HCT116 (cell line): ENCODE measurements at regions not wholly inside any gene's neighbourhood (a gene's known extent, or its start where the extent isn't known, plus 50 kb on each side); places are given as distances from the start of the nearest gene placed in this dataset.

Experiments
- ATAC-seq: fragments of 200-7000 bp; cut with Tn5 transposase; 2 replicates; pipeline ENCODE4 v1.9.1; 2020; ENCODE audit warnings: mild to moderate bottlenecking, moderate library complexity
- BruUV-seq: library from RNA; stranded (reverse); fragments of 400-500 nt; replicated peaks from 2 replicates; lab custom pipeline; 2021; lab: Mats Ljungman, UMichigan
- CTCF ChIA-PET: fragments of 300-600 bp; sonication (Branson Sonifier 250); formaldehyde crosslinking; loops from one replicate; lab custom pipeline; 2021; ENCODE audit warnings: antibody characterized with exemption; lab: Charles Lee
- POLR2A ChIA-PET: fragments of 300-600, 350-600 bp; sonication (Branson Sonifier 250); formaldehyde crosslinking; loops from one replicate; lab custom pipeline; 2021; ENCODE audit warnings: antibody characterized with exemption; lab: Charles Lee
- RAD21 ChIA-PET, 2 experiments: fragments of 300-600 bp; sonication (Branson Sonifier 250); formaldehyde crosslinking; loops; one replicate each; lab custom pipeline; 2023; ENCODE audit warnings: low total read pairs in 2 of 2; ENCODE audit not compliant: uncharacterized antibody in 2 of 2, unreplicated experiment in 2 of 2, low non-redundant PET in 1 of 2; lab: Charles Lee
- DNase-seq: peaks from one replicate; pipeline ENCODE4 v3.0.0-alpha.2; 2010; ENCODE audit warnings: low read depth, low spot score
- H2AFZ ChIP-seq: fragments of 200-600 bp; shearing (Covaris generic), sonication (generic); 2 replicates; pipeline ENCODE4 v1.6.1; 2017; ENCODE audit warnings: low read depth, mixed run types, mixed read lengths, antibody characterized with exemption, low read length; ENCODE audit not compliant: poor library complexity, severe bottlenecking
- H3K27ac ChIP-seq: 2 replicates; pipeline ENCODE4 v1.5.1; 2012; ENCODE audit warnings: low read depth, low read length
- H3K27me3 ChIP-seq: fragments of 200-600 bp; sonication (generic); 2 replicates; pipeline ENCODE4 v1.6.1; 2016; ENCODE audit warnings: mixed run types, low read length, mixed read lengths; ENCODE audit not compliant: insufficient read depth
- H3K36me3 ChIP-seq, 2 experiments: fragments of 200-500 bp in 1 of 2; fragments of 200-600 bp in 1 of 2; sonication (Bioruptor generic) in 1 of 2; sonication (generic) in 1 of 2; 2 replicates each; pipeline versions ENCODE4 v1.5.1 to v1.6.1; 2014 to 2016; ENCODE audit warnings: low read length in 2 of 2, inconsistent platforms in 1 of 2, mixed read lengths in 1 of 2, mixed run types in 1 of 2; ENCODE audit not compliant: insufficient read depth in 2 of 2, control insufficient read depth in 1 of 2
- H3K4me1 ChIP-seq, 2 experiments: fragments of 200-600 bp in 1 of 2; sonication (generic) in 1 of 2; 2 replicates each; pipeline versions ENCODE4 v1.5.1 to v1.6.1; 2012 to 2017; ENCODE audit warnings: low read length in 2 of 2, inconsistent platforms in 1 of 2, mild to moderate bottlenecking in 1 of 2, mixed read lengths in 1 of 2, mixed run types in 1 of 2, moderate library complexity in 1 of 2; ENCODE audit not compliant: insufficient read depth in 2 of 2, control insufficient read depth in 1 of 2
- H3K4me2 ChIP-seq: fragments of 200-600 bp; sonication (generic); 2 replicates; pipeline ENCODE4 v1.6.1; 2017; ENCODE audit warnings: mixed run types, low read length, mixed read lengths
- H3K4me3 ChIP-seq, 2 experiments: fragments of 200-600 bp in 1 of 2; sonication (generic) in 1 of 2; replicated peaks in 1 of 2; 2 replicates each; pipeline ENCODE4 v1.5.1; 2011 to 2016; ENCODE audit warnings: low read length in 2 of 2, control low read depth in 1 of 2, low read depth in 1 of 2, mild to moderate bottlenecking in 1 of 2, mixed read lengths in 1 of 2, mixed run types in 1 of 2
- H3K79me2 ChIP-seq: fragments of 200-600 bp; sonication (generic); 2 replicates; pipeline ENCODE4 v1.6.1; 2017; ENCODE audit warnings: mild to moderate bottlenecking, mixed run types, low read length, moderate library complexity, mixed read lengths; ENCODE audit not compliant: insufficient read depth
- H3K9ac ChIP-seq: fragments of 200-600 bp; sonication (generic); 2 replicates; pipeline ENCODE4 v1.6.1; 2016; ENCODE audit warnings: low read length, mixed read lengths
- H3K9me2 ChIP-seq: fragments of 200-600 bp; sonication (generic), shearing (Covaris generic); 2 replicates; pipeline ENCODE4 v1.6.1; 2017; ENCODE audit warnings: mixed run types, mild to moderate bottlenecking, moderate library complexity; ENCODE audit not compliant: insufficient read depth
- H3K9me3 ChIP-seq, 2 experiments: fragments of 200-500 bp in 1 of 2; fragments of 200-600 bp in 1 of 2; sonication (Bioruptor generic) in 1 of 2; sonication (generic) in 1 of 2; 2 replicates each; pipeline ENCODE4 v1.6.1; 2014 to 2017; ENCODE audit warnings: low read length in 2 of 2, mixed read lengths in 2 of 2, inconsistent platforms in 1 of 2, low read depth in 1 of 2, mild to moderate bottlenecking in 1 of 2, mixed run types in 1 of 2, moderate library complexity in 1 of 2; ENCODE audit not compliant: control insufficient read depth in 1 of 2, insufficient read depth in 1 of 2
- H4K20me1 ChIP-seq: fragments of 200-600 bp; sonication (generic), shearing (Covaris generic); 2 replicates; pipeline ENCODE4 v1.6.1; 2017; ENCODE audit warnings: mixed run types, mild to moderate bottlenecking, moderate library complexity; ENCODE audit not compliant: insufficient read depth
- EGR1 ChIP-seq: IDR thresholded peaks from 2 replicates; pipeline ENCODE4 v1.6.1; 2012; ENCODE audit warnings: low read depth
- FOSL1 ChIP-seq: IDR thresholded peaks from 2 replicates; pipeline ENCODE4 v1.6.1; 2012; ENCODE audit warnings: low read depth
- POLR2A ChIP-seq: IDR thresholded peaks from 2 replicates; pipeline ENCODE4 v1.7.0; 2011; ENCODE audit warnings: borderline replicate concordance; ENCODE audit not compliant: insufficient read depth, insufficient read length; ENCODE audit errors: extremely low read depth
- POLR2AphosphoS5 ChIP-seq: IDR thresholded peaks from 2 replicates; pipeline ENCODE4 v1.6.1; 2011; ENCODE audit warnings: mild to moderate bottlenecking, low read depth, low read length, moderate library complexity
- SP1 ChIP-seq: IDR thresholded peaks from 2 replicates; pipeline ENCODE4 v1.6.1; 2012; ENCODE audit warnings: low read depth
- YY1 ChIP-seq: IDR thresholded peaks from 2 replicates; pipeline ENCODE4 v1.6.1; 2011; ENCODE audit warnings: low read length, low read depth, moderate library complexity, mild to moderate bottlenecking; ENCODE audit not compliant: insufficient replicate concordance; ENCODE audit errors: extremely low read depth
- intact Hi-C: fragments of 100-400 bp; cut with micrococcal nuclease; formaldehyde crosslinking; loops from 2 replicates; pipeline ENCODE4 v1.10.0; 2022

DNA sequence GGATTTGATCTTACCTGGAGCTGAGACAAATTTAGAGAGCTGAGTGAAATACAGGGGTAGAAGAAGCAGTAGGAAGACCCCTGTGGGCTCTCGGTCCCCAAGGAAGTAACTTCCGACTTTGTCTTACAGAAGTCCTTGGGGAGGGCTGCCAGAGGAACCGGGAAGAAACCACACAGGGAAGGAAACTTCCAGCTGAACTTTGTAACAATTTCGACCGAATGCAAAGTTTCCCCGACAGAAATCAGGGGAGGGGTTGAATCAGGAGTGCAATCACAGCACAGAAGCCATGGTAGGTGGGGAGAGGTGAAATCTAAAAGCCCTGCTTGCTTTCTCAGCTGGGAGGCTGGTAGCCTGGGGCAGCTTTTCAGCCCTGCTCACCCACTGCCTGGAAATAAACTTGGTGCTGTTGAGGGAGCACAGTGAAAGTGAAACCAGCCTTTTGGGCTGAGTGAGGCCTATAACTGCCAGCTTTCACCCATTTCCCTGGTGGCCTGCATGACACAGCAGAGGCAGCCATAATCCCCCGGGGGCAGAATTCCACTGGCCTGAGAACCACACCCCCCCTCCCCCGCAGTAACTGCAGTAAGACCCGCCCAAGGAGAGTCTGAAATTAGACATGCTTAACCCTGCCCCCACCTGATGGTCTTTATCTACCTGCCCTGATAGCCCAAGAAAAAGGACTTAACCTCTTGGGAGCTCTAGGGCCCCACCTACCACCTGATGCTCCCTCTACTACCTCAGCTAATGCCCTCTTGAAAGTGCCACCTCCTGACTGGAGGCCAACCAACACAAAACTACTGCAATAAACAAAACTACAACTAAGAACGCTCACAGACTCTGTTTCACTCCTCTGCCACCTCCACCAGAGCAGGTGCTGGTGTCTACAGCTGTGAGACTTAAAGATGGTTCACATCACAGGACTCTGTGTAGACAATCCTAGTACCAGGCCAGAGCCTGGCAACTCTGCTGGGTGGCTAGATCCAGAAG is 248.2 kb downstream of the PARM1 start:
- Histone ChIP-seq H3K4me1 (peaks cover 12 to 16% of the 10 kb centered on the region in 2 experiments), H3K9me3 (no peaks in the 10 kb centered on the region), H3K27ac (0 out of 2 replicates have a peak overlapping the region, but pooled peaks have one; percentile 5), H3K36me3 (no peaks in the 10 kb centered on the region), H3K27me3 (no peaks in the 10 kb centered on the region), H2AFZ (peak overlapping the region; percentile 29), H3K9me2 (no peaks in the 10 kb centered on the region), H3K4me3 (no peak overlapping the region), H3K4me2 (peak overlapping the region; percentile 45), H3K9ac (peak overlapping the region; percentile 19; the same call in 1 of the 2 replicates), H3K79me2 (no peaks in the 10 kb centered on the region), H4K20me1 (no peaks in the 10 kb centered on the region)
- BruUV-seq: no TSS peak
- DNase-seq: no peak
- intact Hi-C loops: no loop called here
- ATAC-seq: peak; percentile 79
- ChIA-PET CTCF (no interaction called here), POLR2A (no interaction called here), RAD21 (no interaction called here)
- TF ChIP-seq SP1 (no peak), EGR1 (peak; percentile 59)

DNA sequence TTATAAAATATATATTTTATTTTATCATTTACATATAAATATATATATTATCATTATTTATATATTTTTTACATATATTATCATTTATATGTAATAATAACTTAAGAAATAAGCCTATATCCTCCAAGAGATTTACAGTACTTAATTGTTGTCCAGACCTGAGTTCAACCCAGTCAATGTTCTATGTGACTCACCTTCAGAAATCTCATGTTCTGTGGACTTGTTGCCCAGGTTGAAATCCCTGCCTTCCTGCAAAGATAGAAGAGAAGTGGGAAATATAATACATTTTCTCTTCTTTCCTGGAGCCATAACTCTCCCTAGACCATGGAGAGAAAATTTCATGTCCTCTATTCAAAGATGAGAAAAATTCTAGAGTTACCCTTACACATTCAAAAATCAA is 247.3 kb downstream of the PARM1 start:
- H3K9ac ChIP-seq: no peak overlapping the region
- intact Hi-C loops: no loop called here
- no peaks in the 10 kb centered on the region for H3K9me2 ChIP-seq
- peak overlapping the region; percentile 45 for H3K4me2 ChIP-seq
- peak overlapping the region; percentile 29 for H2AFZ ChIP-seq
- peaks cover 12 to 16% of the 10 kb centered on the region in 2 experiments for H3K4me1 ChIP-seq
- TF ChIP-seq POLR2A (no peak), FOSL1 (no peak), YY1 (no peak), POLR2AphosphoS5 (no peak)
- no peaks in the 10 kb centered on the region for H3K27me3 ChIP-seq
- ChIA-PET CTCF (no interaction called here), RAD21 (no interaction called here), POLR2A (no interaction called here)
- no peak overlapping the region for H3K27ac ChIP-seq
- no peak overlapping the region for H3K4me3 ChIP-seq
- no TSS peak for BruUV-seq
- H3K79me2 ChIP-seq: no peaks in the 10 kb centered on the region
- no peaks in the 10 kb centered on the region for H3K9me3 ChIP-seq
- ATAC-seq (0 out of 2 replicates have a peak, but pooled peaks have one; percentile 14), DNase-seq (no peak)
- no peaks in the 10 kb centered on the region for H3K36me3 ChIP-seq
- no peaks in the 10 kb centered on the region for H4K20me1 ChIP-seq
